ENCODE measurements at regions not wholly inside any gene's neighbourhood (a gene's known extent, or its start where the extent isn't known, plus 50 kb on each side); places are given as distances from the start of the nearest gene placed in this dataset.

GRCh38 chr18:65269375-65269774 is 481.4 kb upstream of the CDH7 start:
- TF ChIP-seq POLR2AphosphoS5 (IDR thresholded peaks at IDR 0.05) = no peak
- TF ChIP-seq, protein P1, sequence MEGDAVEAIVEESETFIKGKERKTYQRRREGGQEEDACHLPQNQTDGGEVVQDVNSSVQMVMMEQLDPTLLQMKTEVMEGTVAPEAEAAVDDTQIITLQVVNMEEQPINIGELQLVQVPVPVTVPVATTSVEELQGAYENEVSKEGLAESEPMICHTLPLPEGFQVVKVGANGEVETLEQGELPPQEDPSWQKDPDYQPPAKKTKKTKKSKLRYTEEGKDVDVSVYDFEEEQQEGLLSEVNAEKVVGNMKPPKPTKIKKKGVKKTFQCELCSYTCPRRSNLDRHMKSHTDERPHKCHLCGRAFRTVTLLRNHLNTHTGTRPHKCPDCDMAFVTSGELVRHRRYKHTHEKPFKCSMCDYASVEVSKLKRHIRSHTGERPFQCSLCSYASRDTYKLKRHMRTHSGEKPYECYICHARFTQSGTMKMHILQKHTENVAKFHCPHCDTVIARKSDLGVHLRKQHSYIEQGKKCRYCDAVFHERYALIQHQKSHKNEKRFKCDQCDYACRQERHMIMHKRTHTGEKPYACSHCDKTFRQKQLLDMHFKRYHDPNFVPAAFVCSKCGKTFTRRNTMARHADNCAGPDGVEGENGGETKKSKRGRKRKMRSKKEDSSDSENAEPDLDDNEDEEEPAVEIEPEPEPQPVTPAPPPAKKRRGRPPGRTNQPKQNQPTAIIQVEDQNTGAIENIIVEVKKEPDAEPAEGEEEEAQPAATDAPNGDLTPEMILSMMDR (IDR thresholded peaks at IDR 0.05) = no peak
- TF ChIP-seq POLR2A (IDR thresholded peaks at IDR 0.05) = no peak
- no peak for TF ChIP-seq EP300 (IDR thresholded peaks at IDR 0.05)
